ENCODE measurements at regions not wholly inside any gene's neighbourhood (a gene's known extent, or its start where the extent isn't known, plus 50 kb on each side); places are given as distances from the start of the nearest gene placed in this dataset.

- FAIRE-seq, result no peak
- POLR2A ChIA-PET, result no interaction called here
- no TSS peak for BruUV-seq (replicated peaks)
Observed at GRCh38 chrX:39586359-39586758, 511.4 kb downstream of the BCOR start.

More at GRCh38 chrX:39586359-39586758, 511.4 kb downstream of the BCOR start:
- no peaks in the 10 kb centered on the region for H3K27me3 ChIP-seq (ENCODE audit: control insufficient read depth in 2 of 2, insufficient read depth in 2 of 2, low read length in 2 of 2)
- H3K79me2 ChIP-seq (ENCODE audit: control insufficient read depth, insufficient read depth, low read length), result no peaks in the 10 kb centered on the region
- H3K27ac ChIP-seq (ENCODE audit: extremely low read depth, low read depth, low read length), result no peak overlapping the region
- DNase-seq (ENCODE audit: extremely low read depth in 1 of 4, low spot score in 3 of 4), result no peak
- in situ Hi-C loops (cut with MboI), result no loop called here
- no peak overlapping the region for H3K4me2 ChIP-seq (ENCODE audit: insufficient read depth, low read length)
- WGBS (ENCODE audit: insufficient coverage, low coverage, missing lambda C conversion rate), result 17% methylated on average over 4 of the region's 4 CpGs
- no peak for ATAC-seq
- no peak for TF ChIP-seq ZNF699 (CRISPR knock-in tag; IDR thresholded peaks at IDR 0.05; ENCODE audit: insufficient replicate concordance)
- TF ChIP-seq ELK1 (CRISPR knock-in tag; IDR thresholded peaks at IDR 0.05), result no peak
- no peak for TF ChIP-seq RAD51 (IDR thresholded peaks at IDR 0.05; ENCODE audit: borderline replicate concordance, low read depth)
- no peak for TF ChIP-seq NRF1 (conservative IDR thresholded peaks at IDR 0.05 in 1 of 2, IDR thresholded peaks at IDR 0.05 in 1 of 2)
- no peak for TF ChIP-seq PHF20 (IDR thresholded peaks at IDR 0.05; ENCODE audit: partially characterized antibody)
- TF ChIP-seq ZNF592 (IDR thresholded peaks at IDR 0.05), result no peak
- TF ChIP-seq ZNF143 (CRISPR knock-in tag; IDR thresholded peaks at IDR 0.05), result no peak
- TF ChIP-seq BDP1 (IDR thresholded peaks at IDR 0.05; ENCODE audit: insufficient read depth, insufficient read length), result no peak
- TF ChIP-seq POLR2A (conservative IDR thresholded peaks at IDR 0.05), result no peak
- TF ChIP-seq MYNN (IDR thresholded peaks at IDR 0.05), result no peak
- no peak for TF ChIP-seq MYNN (CRISPR knock-in tag; IDR thresholded peaks at IDR 0.05)
- TF ChIP-seq THRA (IDR thresholded peaks at IDR 0.05), result no peak
- no peak for TF ChIP-seq FOSL1 (tag; conservative IDR thresholded peaks at IDR 0.05)
- no peak for TF ChIP-seq ERF (CRISPR knock-in tag; IDR thresholded peaks at IDR 0.05)
- no peak for TF ChIP-seq FOXM1 (IDR thresholded peaks at IDR 0.05; ENCODE audit: low read depth)
- TF ChIP-seq FOXM1 (CRISPR knock-in tag; IDR thresholded peaks at IDR 0.05; ENCODE audit: low read depth), result no peak
- no peaks in the 10 kb centered on the region for H4K20me1 ChIP-seq (replicated peaks; ENCODE audit: control insufficient read depth, insufficient read depth, low read length)
- CTCF ChIA-PET (ENCODE audit: low intra/inter-chr PET ratio), result no interaction called here
- H3K36me3 ChIP-seq (ENCODE audit: control insufficient read depth, insufficient read depth, low read length), result no peaks in the 10 kb centered on the region
- no peak overlapping the region for H3K9ac ChIP-seq (ENCODE audit: insufficient read depth in 1 of 2, low read depth in 2 of 2, low read length in 2 of 2)
- no peaks in the 10 kb centered on the region for H3K9me1 ChIP-seq (ENCODE audit: control insufficient read depth, insufficient read depth, low read length)
- H3K4me3 ChIP-seq, result no peak overlapping the region
- intact Hi-C loops (cut with micrococcal nuclease), result no loop called here
- no peaks in the 10 kb centered on the region; the same call in 1 of the 2 replicates for H3K9me3 ChIP-seq (replicated peaks; ENCODE audit: control insufficient read depth, insufficient read depth, low read depth, low read length)
- no peaks in the 10 kb centered on the region; a peak in 1 of 5 replicates for H3K4me1 ChIP-seq (replicated peaks in 1 of 2; ENCODE audit: control insufficient read depth in 2 of 2, insufficient read depth in 2 of 2, low read length in 2 of 2)
- no peak overlapping the region for H2AFZ ChIP-seq (ENCODE audit: low read depth, low read length)
